Brain pericyte (primary cell): ENCODE measurements at regions not wholly inside any gene's neighbourhood (a gene's known extent, or its start where the extent isn't known, plus 50 kb on each side); places are given as distances from the start of the nearest gene placed in this dataset.

ENCODE experiments used
- DNase-seq: peaks from one replicate; pipeline ENCODE4 v3.0.0-alpha.2; 2012; ENCODE audit warnings: low read depth, low spot score

GRCh38 chr3:27591312-27592210, 107.4 kb upstream of the SLC4A7 start:
- no peak for DNase-seq

- no peak for DNase-seq
These were observed 106.5 kb upstream of the SLC4A7 start for GRCh38 chr3:27590437-27591298.

GRCh38 chr3:27589795-27590194, 105.6 kb upstream of the SLC4A7 start:
- no peak for DNase-seq

GRCh38 chr3:27585429-27585828, 101.2 kb upstream of the SLC4A7 start:
- no peak for DNase-seq

GRCh38 chr3:27584874-27585273, 100.7 kb upstream of the SLC4A7 start:
- no peak for DNase-seq

GRCh38 chr3:27581852-27582251, 97.7 kb upstream of the SLC4A7 start:
- no peak for DNase-seq

GRCh38 chr3:27578032-27578431, 93.8 kb upstream of the SLC4A7 start:
- DNase-seq, result no peak

- DNase-seq, result no peak
These were observed 93.3 kb upstream of the SLC4A7 start for GRCh38 chr3:27577504-27577903.

- no peak for DNase-seq
These were observed 92.0 kb upstream of the SLC4A7 start for GRCh38 chr3:27576171-27576570.

GRCh38 chr3:27575499-27575898, 91.3 kb upstream of the SLC4A7 start:
- DNase-seq, result no peak

- no peak for DNase-seq
These were observed 90.2 kb upstream of the SLC4A7 start for GRCh38 chr3:27574438-27574795.

- DNase-seq, result no peak
These were observed 89.7 kb upstream of the SLC4A7 start for GRCh38 chr3:27573780-27574437.

- no peak for DNase-seq
These were observed 89.0 kb upstream of the SLC4A7 start for GRCh38 chr3:27573138-27573537.

- no peak for DNase-seq
These were observed 87.2 kb upstream of the SLC4A7 start for GRCh38 chr3:27571345-27571744.

GRCh38 chr3:27570421-27571106, 86.4 kb upstream of the SLC4A7 start:
- no peak for DNase-seq

- DNase-seq, result peak; percentile 17
These were observed 84.2 kb upstream of the SLC4A7 start for GRCh38 chr3:27568393-27568792.

GRCh38 chr3:27567251-27567650, 83.1 kb upstream of the SLC4A7 start:
- no peak for DNase-seq

- no peak for DNase-seq
These were observed 81.1 kb upstream of the SLC4A7 start for GRCh38 chr3:27565201-27565852.

GRCh38 chr3:27561576-27561975, 77.4 kb upstream of the SLC4A7 start:
- no peak for DNase-seq

- no peak for DNase-seq
These were observed 76.4 kb upstream of the SLC4A7 start for GRCh38 chr3:27560484-27561056.

- DNase-seq, result no peak
These were observed 75.7 kb upstream of the SLC4A7 start for GRCh38 chr3:27559835-27560234.
